ENCODE measurements at regions not wholly inside any gene's neighbourhood (a gene's known extent, or its start where the extent isn't known, plus 50 kb on each side); places are given as distances from the start of the nearest gene placed in this dataset.

GRCh38 chrX:40506201-40506985 lies 74.4 kb upstream of the ATP6AP2 start:
- no peak for TF ChIP-seq CTCF (conservative IDR thresholded peaks at IDR 0.05)
- Mint-ChIP-seq H3K4me3 (no peak overlapping the region), H3K27me3 (no peaks in the 10 kb centered on the region), H3K27ac (no peak overlapping the region), H3K36me3 (no peaks in the 10 kb centered on the region), H3K9me3 (peaks cover 5% of the 10 kb centered on the region), H3K4me1 (ENCODE audit: unreplicated experiment) (no peaks in the 10 kb centered on the region)
- no peak for DNase-seq (ENCODE audit: extremely low spot score, unreplicated experiment)

GRCh38 chrX:40504801-40505605 lies 75.8 kb upstream of the ATP6AP2 start:
- no peak overlapping the region for H3K27ac Mint-ChIP-seq
- H3K9me3 Mint-ChIP-seq: peaks cover 5% of the 10 kb centered on the region
- no peaks in the 10 kb centered on the region for H3K27me3 Mint-ChIP-seq
- no peak for DNase-seq (ENCODE audit: extremely low spot score, unreplicated experiment)
- H3K4me3 Mint-ChIP-seq: no peak overlapping the region
- TF ChIP-seq CTCF (conservative IDR thresholded peaks at IDR 0.05): no peak
- no peaks in the 10 kb centered on the region for H3K36me3 Mint-ChIP-seq
- no peaks in the 10 kb centered on the region for H3K4me1 Mint-ChIP-seq (ENCODE audit: unreplicated experiment)

GRCh38 chrX:40503094-40503493 lies 77.7 kb upstream of the ATP6AP2 start:
- Mint-ChIP-seq H3K4me1 (ENCODE audit: unreplicated experiment) (no peaks in the 10 kb centered on the region), H3K4me3 (no peak overlapping the region)

GRCh38 chrX:40502688-40503087 lies 78.1 kb upstream of the ATP6AP2 start:
- no peak for TF ChIP-seq CTCF (conservative IDR thresholded peaks at IDR 0.05)
- Mint-ChIP-seq H3K36me3 (no peaks in the 10 kb centered on the region), H3K9me3 (peaks cover 5% of the 10 kb centered on the region), H3K4me3 (no peak overlapping the region), H3K27me3 (no peaks in the 10 kb centered on the region), H3K27ac (no peak overlapping the region), H3K4me1 (ENCODE audit: unreplicated experiment) (no peaks in the 10 kb centered on the region)
- no peak for DNase-seq (ENCODE audit: extremely low spot score, unreplicated experiment)

More at GRCh38 chrX:40503094-40503493, 77.7 kb upstream of the ATP6AP2 start:
- H3K27me3 Mint-ChIP-seq: no peaks in the 10 kb centered on the region
- H3K9me3 Mint-ChIP-seq: peaks cover 5% of the 10 kb centered on the region
- H3K36me3 Mint-ChIP-seq: no peaks in the 10 kb centered on the region
- no peak for TF ChIP-seq CTCF (conservative IDR thresholded peaks at IDR 0.05)
- no peak overlapping the region for H3K27ac Mint-ChIP-seq
- no peak for DNase-seq (ENCODE audit: extremely low spot score, unreplicated experiment)

GRCh38 chrX:40501164-40501855 lies 79.5 kb upstream of the ATP6AP2 start:
- no peaks in the 10 kb centered on the region for H3K36me3 Mint-ChIP-seq
- H3K9me3 Mint-ChIP-seq: peaks cover 5% of the 10 kb centered on the region
- no peak overlapping the region for H3K27ac Mint-ChIP-seq
- peaks cover 6% of the 10 kb centered on the region for H3K4me1 Mint-ChIP-seq (ENCODE audit: unreplicated experiment)
- H3K27me3 Mint-ChIP-seq: no peaks in the 10 kb centered on the region
- H3K4me3 Mint-ChIP-seq: no peak overlapping the region
- no peak for TF ChIP-seq CTCF (conservative IDR thresholded peaks at IDR 0.05)
- no peak for DNase-seq (ENCODE audit: extremely low spot score, unreplicated experiment)
